GM21526 (cell line): ENCODE measurements at regions not wholly inside any gene's neighbourhood (a gene's known extent, or its start where the extent isn't known, plus 50 kb on each side); places are given as distances from the start of the nearest gene placed in this dataset.
A peak's percentile ranks its signal among the peaks of the same experiment; 100 is the strongest.

Source experiments
- ATAC-seq: cut with Tn5 transposase; IDR thresholded peaks from one replicate; pipeline ENCODE4 v1.9.1; 2021; ENCODE audit warnings: moderate library complexity; ENCODE audit not compliant: unreplicated experiment, low FRiP score

DNA sequence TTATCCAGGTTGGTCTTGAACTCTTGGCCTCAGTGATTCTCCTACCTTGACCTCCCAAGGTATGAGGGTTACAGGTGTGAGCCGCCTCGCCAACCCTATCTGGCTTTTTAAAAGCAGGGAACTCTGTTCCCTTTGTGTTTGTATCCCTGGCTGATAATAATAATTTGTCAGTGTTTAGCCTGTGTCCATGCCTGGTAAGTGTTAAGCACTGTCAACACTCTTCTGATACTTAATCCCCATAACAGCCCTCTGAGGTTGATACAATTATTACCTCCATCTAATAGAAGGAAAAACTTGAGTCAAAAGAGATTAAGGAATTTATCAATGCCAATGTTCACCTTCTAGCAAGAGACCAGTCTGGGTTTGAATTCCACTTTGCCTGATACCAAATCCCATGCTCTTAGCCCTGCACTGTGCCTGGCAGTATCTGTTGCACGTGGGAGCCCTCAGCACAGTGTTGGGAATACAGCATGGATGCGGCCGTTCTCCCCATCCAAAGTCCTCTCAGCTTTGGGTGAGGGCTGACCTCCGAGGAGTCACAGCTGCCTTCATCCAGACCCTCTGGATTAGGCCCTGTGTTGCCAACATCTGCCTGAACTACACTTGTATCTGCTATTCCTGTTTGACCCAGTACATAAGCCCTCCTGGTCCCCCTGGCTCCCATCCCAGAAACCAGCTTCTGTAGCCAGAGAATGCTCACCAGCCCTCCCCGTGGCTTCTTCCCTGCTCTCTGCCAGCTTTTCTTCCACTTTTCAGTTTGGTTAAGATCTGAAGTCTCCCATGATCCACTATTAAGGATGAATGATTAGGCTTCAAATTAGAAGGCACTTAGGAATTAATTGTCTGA lies 335.6 kb upstream of the ASIC2 start:
- no peak for ATAC-seq

DNA sequence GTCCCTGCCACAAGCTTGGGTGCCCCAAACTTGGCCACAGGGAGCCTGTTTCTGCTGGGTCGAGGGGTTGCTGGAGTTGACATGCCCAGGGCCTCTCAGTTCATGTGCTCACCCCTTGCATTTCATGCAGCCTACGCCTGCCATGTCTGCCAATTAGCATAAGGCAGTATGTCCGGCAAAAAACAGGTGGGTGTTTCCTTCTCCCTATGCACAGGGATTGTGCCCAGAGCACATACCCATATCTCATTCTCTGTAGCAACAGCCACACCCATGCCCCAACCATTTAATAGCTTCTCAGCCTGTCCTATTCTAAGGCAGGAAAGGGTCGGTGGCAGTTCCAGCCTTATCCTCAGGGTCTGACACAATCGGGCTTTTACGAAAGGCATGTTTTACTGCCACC lies 340.4 kb upstream of the ASIC2 start:
- ATAC-seq: no peak

DNA sequence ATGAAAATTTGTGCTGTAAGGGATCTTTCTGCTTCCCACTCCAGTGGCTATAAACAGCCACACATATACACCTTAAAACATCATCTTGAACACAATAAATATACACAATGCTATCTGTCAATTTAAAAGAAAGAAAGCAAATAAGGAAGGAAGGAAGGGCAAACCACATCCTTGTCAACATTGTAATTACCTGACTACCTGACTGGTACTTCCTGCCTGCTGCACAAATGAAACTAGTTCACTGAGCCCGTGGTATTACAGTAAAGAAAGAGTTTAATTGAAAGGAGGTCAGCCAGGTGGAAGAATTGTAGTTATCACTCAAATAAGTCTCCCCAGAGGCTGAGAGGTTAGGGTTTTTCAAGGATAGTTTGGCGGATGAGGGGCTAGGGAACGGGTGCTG lies 344.4 kb upstream of the ASIC2 start:
- no peak for ATAC-seq

DNA sequence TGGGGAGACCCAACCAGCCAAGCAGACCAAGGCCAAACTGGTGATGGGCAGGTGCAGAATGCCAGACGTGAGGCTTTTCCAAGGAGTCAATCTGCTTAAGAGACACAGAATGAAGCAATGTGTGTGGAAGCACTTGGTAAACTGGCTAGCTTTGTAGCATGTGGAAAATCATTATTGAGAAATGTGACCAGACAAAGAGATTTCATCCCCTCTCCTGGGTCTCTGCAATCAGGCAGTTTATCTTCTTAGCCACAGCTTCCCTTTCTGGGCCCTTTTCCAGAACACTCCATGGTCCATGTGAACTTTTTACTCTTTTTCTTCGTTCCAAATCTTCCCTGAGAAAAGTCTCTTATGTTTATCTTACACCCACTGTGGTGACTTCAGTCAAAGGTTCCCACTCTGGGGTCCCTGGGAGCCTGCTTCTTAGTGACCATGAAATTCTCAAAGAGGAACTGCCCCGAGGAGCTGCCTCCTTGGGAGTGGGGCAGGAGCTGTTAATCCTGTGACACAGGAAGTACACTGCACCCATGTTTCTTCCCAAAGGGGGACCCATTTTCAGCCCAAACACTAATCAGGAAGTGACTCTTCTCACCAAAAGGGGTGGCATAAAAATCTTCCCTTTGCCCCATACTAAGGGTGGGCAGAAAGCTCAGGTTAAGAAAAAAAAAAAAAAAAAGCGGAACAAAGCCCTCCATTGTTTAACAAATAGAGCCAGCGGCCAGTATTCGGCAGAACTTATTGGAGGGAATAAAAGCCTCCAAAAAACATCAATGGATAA lies 346.2 kb upstream of the ASIC2 start:
- no peak for ATAC-seq

DNA sequence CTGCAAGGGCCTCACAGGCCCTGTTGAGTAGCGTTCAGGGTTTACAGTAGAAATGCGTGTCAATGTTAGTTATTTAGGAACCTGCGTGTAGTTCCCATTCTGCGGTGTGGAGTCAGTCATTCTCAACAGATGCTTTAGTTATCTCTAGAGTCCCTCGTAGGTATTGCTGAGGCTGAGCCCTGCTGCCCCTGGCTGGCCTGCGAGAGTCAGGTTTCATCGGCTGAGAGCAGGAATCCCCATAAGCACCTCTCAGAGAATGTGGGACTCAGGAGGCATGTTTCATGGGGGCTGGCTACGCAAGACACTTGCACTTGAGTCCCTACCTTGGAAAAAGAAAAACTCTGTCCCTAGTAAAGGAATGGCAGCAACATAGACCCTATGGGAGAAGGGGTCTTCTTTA lies 347.5 kb upstream of the ASIC2 start:
- ATAC-seq: no peak

DNA sequence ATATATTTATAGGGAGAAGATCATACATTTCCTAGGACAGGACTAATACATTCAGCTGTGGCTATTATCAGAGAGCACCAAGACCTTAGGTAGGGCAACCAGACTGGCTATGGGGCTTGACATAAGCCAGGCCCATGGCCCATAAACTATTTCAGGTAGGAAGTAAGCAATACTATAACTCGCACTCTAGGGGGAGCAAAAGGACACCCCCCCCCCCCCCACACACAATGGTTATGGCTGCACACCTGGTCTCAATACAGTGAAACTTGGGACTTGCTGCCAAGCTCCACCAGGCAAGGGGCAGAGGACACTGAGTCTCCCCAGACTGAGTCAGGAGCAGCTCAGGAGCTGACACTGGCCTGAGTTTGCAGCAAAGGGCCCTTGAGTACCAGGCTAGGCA lies 348.9 kb upstream of the ASIC2 start:
- no peak for ATAC-seq

DNA sequence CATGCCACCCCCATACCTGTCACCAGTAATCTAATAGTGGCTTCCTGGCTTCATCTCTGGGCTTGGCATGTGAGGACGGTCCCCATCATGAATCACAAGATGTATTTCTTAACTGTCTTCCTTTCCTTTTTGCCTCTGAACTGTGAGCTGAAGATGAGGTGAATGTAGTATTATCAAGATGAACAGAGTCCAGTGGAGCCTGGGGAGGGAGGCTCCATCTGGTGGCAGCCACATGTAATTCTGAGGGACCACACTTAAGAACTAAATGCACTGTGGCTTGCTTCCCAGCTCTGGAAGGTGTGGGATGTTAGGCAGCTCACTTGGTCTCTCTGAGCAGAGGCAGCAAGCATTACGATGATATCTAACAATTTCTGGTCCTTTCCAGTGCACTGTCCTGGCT lies 354.9 kb upstream of the ASIC2 start:
- no peak for ATAC-seq

DNA sequence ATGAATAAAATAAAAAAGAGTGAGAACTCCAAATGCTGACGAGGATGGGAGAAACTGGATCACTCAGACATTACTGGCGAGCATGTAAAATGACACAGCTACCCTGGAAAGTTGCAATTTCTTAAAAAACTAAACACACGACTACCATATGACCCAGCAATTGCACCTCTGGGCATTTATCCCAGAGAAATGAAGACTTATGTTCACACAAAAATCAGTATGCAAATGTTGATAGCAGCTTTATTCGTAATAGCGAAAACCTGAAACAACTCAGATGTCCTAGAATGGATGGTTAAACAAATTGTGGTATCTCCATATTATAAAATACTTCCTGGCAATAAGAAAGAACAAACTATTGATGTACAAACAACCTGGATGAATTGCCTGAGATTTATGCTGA lies 357.2 kb upstream of the ASIC2 start:
- no peak for ATAC-seq

DNA sequence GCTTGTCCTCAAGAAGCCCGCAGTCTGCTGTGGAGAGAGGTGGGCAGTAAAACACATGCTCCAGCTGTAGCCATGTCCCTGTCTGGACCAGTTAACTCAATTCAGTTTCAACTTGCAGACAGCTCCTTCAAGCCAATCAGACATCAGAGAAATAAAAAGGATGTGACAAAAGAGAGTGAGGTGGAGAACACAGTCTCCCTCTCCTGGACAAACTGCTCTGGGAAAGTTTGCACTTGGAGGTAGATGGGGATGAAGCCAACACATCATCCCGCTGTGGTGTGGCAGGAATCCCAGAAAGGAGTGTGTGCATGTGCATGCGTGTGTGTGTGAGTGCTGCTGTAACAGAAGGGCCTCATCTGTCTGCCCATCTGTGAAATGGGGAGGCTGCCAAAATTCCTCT lies 358.6 kb upstream of the ASIC2 start:
- ATAC-seq: no peak

DNA sequence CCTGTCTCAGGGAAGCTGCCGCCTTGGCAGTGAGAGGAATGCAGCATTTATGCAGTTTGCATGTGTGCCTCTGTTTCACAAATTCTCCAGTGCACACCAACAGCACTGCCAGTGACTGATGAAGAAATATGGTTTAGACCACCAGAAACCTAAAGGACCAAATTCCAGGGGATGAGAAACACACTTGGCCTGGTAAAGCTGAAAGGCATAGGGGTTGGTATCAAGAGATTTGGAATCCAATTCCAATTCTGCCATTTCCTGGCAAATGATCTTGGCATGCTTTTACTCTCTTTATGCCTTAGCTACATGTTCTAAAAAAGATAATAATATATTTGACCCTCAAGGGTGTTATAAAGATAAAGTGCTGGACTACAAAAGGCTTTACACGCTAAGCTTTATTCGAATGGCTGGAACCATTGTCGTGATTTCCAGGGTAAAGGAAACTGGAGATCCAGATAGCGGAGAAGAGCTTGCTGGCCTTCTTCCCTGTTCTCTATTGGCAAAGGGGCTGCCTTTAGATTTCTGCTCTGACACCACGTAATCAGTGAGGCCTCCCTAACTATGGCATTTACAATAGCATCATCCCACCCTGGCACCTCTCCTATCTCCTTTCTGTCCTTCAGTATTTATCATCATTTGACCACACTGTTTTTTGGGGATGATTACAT lies 359.8 kb upstream of the ASIC2 start:
- no peak for ATAC-seq

DNA sequence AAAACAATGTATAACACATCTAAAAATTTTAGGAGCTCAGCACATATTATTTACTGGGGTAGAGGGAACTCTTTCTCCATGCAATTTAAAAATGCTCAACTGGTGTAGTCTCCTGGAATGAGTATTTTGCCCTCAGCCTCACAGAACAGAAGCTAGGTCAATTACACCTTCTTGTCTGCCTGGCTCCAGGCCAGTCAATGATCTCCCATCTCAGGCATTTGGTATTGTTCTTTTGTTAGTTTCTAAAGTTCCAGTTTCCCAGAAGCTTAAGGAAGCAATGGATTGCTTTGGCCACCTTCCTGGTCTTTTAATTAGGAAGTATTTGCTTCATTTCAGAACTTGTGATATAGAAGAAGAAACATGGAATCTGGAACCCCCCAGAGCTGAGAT lies 360.3 kb upstream of the ASIC2 start:
- ATAC-seq: no peak

DNA sequence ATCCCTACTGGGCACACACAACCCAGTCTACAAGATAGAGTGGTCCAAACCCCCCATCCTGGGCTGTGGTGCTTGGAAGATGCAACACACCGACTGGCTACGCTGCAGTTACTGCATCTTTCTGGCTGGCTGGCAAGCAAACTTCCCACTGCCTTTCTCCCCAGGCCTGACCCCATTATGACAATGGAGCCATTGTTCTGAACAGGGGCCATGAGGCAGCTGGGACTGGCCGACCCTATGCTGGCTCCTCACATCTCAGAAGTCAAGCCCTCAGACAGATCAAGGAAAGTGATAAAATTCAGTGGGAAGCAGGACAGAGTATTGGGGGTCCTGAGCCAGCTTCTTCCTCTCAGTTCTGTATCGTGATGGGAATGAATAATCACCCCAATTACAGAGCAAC lies 364.1 kb upstream of the ASIC2 start:
- no peak for ATAC-seq

DNA sequence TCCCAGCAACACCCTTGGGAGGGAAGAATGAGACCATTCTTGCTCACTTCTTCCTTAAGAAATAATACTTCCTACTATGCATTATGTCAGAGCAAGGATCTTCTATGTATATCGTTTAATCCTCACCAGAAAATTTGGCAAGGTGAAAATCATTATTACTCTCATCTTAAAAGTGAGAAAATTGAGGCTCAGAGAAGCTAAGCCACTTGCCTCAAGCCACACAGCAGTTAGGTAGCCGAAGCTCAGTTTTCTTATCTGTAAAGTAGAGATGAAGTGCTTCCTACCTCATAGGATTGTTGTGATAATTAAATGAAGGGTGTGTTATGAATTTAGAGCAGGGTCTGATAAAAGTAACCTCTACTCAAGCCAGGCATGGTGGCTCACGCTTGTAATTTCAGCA lies 368.9 kb upstream of the ASIC2 start:
- ATAC-seq: no peak

DNA sequence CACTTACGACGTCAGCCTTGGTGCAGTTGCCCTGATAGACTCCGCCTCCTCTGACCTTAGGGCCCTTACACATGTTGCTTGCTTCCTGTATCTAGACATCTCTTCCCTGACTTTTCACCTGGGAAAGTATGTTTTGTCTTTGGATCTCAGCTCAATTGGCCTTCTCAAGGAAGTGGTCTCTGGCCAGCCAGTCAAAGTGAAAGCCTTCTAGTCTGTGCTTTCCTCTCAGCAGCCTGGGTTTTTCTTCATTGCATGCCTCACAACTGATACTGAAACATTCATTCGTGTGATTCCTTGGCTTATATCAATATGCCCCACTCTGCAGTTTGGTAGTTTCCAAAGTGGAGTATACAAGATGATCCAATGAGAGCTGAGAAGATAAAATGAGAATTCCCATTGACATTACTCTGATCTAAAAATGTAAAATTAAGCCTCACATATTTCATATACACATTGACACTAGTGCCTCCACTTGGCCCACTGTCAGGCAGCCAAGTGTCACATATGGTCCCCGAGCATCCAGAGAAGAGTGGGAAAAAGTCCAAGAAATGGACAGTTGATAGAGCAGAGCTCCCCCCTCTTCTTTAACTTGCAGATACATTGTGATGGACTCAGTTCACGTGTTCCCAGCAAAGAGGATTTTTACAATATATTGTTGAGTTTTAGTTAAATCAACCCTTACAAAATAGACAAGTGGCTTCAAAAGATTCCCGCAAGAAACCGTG lies 371.2 kb upstream of the ASIC2 start:
- no peak for ATAC-seq

DNA sequence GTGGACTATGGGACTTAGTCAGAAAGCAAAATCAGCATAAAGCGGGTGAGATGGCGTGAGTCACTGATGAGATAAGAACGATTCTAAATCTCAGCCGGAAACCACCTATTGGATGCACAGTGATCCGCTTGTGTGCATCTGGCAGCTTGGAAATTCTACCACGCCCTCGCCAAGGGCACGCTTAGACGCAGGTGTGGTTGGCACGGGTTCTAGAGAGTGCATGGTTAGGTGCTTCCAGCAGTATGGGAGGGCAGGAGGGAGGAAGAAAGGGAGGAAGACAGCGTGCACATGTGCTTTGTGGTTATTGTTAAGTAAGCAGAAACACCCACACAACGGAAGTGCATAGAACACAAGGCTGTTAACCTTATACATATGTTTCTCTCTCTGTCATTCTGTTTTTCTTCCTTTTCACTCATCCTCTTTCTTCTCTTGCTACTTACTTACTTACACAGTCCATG lies 374.0 kb upstream of the ASIC2 start:
- peak; percentile 51 for ATAC-seq

DNA sequence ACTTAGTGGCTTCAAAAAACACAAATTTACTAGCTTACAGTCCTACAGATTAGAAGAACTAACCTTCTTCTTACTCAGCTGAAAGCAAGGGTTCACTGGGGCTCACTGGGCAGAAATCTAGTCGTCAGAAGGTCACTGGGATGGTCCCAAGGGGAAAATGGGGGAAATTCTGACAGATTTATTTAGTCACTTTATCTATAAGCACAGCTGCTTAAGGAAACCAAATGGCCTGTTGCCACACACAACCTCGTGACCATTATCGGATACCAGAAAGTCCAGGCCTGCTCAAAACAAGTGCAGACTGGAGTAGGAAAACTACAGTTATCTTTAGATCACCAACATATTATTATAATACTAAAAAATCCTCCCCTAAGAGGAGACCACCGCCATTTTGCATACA lies 374.6 kb upstream of the ASIC2 start:
- no peak for ATAC-seq

DNA sequence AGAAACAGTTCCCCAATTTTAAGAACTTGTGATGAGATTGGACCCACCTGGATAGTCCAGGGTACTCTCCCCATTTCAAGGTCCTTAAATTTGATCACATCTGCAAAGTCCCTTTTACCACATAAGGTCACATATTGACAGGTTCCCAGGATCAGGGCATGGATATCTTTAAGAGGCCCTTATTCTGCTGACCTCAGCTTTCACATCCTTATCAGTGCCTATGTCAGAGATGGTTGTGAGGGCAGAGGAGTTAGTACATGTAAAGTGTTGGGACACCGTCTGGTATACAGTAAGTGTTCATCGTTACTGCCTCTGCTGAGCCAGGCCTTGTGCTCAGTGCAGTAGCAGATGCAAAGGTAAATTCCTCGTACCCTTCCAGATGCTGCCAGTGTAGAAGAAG lies 375.4 kb upstream of the ASIC2 start:
- no peak for ATAC-seq

DNA sequence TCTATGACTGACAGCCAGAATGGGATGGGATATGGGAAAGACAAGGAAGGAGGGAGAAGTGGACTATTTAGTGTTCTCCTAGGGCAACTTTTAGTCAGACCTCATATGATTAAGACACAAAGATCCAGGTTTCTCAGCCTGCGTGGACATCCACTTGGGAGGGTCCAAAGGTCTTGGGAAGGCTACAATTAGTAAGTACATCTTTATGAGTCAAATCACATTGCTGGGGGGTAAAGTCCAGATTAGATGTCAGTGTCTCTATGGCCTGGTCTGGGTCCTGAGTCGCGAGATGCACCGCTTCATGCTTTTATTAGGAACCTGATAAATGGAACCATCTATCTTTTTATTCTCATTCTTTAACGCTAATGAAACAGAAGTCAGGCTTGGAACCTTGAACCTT lies 378.4 kb upstream of the ASIC2 start:
- ATAC-seq: no peak

DNA sequence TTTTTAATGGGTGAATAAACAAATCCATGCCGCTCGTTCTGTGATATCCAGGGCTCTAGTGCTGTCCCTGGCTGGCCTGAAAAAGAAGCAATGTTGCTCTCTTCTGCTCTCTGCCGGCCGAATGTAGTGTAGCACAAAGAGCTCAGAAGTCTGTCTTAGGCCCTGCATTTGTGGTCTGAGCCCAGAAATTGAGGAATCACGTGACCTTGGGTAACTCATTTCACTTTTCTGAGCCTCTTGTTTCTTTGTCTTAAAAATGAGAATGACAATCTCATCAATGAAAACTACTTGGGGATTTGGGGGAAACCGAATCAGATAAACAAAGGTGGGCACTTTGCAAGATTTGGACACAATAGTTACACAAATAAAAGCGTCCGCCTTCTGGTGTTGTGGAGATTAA lies 381.6 kb upstream of the ASIC2 start:
- no peak for ATAC-seq

DNA sequence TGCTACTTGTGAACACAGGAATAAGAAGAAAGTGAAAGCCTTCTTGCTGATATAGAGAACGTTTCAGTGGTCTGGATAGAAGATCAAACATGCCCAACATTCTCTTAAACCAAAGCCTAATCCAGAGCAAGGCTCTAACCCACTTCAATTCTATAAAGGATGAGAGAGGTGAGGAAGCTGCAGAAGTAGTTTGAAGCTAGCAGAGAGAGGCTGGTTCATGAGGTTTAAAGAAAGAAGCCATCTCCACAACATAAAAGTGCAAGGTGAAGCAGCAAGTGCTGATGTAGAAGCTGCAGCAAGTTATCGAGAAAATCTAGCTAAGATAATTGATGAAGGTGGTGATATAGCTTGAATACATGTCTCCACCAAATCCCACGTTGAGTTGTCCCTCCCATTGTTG lies 383.3 kb upstream of the ASIC2 start:
- ATAC-seq: no peak

DNA sequence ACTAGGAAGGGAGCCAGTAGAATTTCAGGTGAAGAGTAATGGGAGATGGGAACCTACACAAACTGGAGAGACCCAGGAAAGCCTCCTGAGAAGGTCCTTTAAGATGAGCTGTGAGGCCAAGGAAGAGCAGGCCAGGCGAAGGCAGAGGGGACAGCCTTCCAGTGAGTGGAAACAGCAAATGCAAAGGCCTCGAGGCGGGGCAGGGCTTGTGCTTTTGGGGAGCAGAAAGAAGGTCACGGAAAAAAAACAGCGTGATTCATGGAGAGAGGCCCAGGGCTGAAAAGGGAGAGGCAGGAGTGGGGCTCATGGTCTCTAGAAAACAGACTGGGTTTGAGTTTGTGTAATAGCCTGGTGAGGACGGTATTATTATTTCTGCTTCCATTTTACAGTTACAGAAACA lies 386.5 kb upstream of the ASIC2 start:
- no peak for ATAC-seq
